GM12875 (cell line): ENCODE measurements at regions not wholly inside any gene's neighbourhood (a gene's known extent, or its start where the extent isn't known, plus 50 kb on each side); places are given as distances from the start of the nearest gene placed in this dataset.

Source experiments
- H3K4me3 ChIP-seq: one replicate; pipeline ENCODE4 v1.5.1; 2011; ENCODE audit warnings: low read depth, low read length, control low read depth
- TF ChIP-seq, protein P1 (sequence below): IDR thresholded peaks from 2 replicates; pipeline ENCODE4 v1.5.1; 2011; ENCODE audit warnings: low read depth, mild to moderate bottlenecking, control low read depth, inconsistent platforms, low read length, moderate library complexity, borderline replicate concordance; ENCODE audit not compliant: insufficient read depth

DNA sequence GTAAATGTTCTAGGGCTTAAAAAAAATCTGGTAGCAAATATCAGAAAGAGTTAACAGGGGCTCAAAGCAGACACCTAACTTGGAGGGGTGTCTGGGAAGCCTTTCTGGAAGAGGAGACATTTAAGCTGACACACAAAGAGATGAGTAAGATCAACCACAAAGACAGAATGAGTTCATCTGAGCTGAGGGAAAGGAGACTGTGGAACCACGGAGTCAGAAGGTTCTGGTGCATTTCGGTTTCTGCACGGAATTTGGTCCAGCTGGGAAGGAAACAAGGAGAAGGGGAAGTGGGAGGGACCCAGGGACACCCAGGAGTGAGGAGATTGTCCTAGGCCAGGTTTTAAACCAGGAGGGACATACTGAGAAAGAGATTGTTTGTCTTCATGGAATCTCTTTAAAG is 161.1 kb downstream of the PHETA1 start:
- TF ChIP-seq, protein P1, sequence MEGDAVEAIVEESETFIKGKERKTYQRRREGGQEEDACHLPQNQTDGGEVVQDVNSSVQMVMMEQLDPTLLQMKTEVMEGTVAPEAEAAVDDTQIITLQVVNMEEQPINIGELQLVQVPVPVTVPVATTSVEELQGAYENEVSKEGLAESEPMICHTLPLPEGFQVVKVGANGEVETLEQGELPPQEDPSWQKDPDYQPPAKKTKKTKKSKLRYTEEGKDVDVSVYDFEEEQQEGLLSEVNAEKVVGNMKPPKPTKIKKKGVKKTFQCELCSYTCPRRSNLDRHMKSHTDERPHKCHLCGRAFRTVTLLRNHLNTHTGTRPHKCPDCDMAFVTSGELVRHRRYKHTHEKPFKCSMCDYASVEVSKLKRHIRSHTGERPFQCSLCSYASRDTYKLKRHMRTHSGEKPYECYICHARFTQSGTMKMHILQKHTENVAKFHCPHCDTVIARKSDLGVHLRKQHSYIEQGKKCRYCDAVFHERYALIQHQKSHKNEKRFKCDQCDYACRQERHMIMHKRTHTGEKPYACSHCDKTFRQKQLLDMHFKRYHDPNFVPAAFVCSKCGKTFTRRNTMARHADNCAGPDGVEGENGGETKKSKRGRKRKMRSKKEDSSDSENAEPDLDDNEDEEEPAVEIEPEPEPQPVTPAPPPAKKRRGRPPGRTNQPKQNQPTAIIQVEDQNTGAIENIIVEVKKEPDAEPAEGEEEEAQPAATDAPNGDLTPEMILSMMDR = no peak
- no peak overlapping the region for H3K4me3 ChIP-seq

DNA sequence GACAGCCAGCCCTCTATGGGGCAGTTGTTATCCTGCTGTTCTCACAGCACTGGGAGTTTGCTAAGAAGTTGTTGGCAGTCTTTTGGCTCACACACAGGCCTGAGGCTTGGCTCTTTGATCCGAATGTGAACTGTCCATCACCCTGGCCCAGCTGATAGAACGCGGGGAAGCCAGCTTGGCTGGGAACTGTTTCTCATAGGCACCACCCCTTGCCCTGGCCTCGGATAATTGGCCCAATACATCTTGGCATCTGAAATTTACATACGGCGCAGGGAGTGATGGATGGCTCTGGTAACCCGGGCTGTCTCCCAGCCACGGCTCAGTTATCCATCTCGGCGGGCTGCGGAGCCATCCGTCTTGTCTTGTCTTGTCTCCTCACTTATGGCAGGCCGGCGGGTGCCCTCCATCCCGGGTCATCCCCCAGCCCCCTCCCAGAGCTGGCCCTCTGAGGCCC is 164.1 kb downstream of the PHETA1 start:
- H3K4me3 ChIP-seq = no peak overlapping the region
- TF ChIP-seq, protein P1 = no peak

DNA sequence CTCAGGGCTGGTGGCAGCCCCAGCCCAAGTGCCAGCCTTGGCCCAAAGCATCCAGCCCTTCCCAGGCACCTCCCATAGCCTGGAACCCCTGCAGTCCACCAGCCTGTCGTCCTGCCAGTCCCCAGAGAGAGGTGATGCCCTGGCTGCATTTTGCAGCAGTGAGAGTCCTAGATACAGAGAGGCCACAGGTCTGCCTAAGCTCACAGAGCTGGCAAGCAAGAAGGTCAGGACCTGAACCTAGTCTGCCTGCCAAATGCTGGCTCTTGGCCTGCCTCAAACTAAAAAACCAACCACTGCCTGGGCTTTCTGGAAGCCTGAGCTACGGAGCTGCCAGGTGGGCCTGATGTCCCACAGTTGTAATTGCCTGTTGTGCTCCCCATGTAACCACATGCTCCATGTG is 164.9 kb downstream of the PHETA1 start:
- H3K4me3 ChIP-seq = no peak overlapping the region

DNA sequence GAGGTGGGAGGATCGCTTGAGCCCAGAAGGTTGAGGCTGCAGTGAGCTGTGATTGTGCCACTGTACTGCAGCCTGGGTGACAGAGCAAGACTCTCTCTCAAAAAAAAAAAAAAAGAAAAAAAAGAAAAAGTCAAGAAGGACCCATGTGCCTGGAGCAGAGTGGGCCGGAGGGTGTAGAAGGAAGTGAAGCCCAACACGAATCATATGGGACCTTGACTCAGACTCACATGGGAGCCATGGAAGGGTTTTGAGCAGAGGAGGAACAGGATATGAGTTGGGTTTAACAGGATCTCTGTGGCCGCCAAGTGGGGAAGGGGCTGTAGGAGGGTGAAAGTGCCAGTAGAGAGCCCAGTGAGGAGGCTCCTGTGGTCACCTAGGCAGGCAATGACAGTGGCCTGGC is 165.4 kb downstream of the PHETA1 start:
- TF ChIP-seq, protein P1 = no peak
- H3K4me3 ChIP-seq = no peak overlapping the region

More for the DNA sequence above, 164.9 kb downstream of the PHETA1 start:
- TF ChIP-seq, protein P1 = no peak

DNA sequence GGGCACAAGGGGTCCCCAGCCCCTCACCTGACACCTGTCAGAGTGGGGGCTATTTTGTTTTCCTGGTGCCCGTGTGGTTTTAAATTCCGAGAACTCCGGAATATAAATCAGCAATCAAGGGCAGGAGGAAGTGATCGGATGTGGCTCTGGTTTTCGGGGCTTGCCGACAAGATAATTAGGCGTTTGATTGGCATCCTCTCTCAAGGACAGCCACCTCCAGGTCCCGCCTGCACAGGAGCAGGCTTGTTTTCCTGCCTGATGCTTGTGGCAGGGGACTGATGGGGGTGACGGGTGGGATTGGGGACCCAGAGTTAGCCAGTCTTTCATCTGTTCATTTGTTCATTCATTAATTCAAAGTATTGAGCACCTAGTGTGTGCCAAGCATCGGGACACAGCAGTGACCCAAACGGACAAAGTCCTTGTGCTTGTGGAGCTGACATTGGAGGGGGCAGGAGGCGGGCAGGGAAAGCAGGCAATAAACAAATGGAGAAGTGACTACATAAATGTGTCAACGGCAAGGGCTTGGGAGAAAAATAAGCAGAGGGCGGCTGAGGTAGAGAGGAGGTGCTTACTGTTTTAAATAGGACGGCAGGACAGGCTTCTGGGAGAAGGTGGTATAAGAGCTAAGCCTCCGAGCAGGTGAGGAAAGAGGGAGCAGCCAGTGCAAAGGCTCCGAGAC is 166.5 kb downstream of the PHETA1 start:
- H3K4me3 ChIP-seq = no peak overlapping the region
- TF ChIP-seq, protein P1 = no peak

DNA sequence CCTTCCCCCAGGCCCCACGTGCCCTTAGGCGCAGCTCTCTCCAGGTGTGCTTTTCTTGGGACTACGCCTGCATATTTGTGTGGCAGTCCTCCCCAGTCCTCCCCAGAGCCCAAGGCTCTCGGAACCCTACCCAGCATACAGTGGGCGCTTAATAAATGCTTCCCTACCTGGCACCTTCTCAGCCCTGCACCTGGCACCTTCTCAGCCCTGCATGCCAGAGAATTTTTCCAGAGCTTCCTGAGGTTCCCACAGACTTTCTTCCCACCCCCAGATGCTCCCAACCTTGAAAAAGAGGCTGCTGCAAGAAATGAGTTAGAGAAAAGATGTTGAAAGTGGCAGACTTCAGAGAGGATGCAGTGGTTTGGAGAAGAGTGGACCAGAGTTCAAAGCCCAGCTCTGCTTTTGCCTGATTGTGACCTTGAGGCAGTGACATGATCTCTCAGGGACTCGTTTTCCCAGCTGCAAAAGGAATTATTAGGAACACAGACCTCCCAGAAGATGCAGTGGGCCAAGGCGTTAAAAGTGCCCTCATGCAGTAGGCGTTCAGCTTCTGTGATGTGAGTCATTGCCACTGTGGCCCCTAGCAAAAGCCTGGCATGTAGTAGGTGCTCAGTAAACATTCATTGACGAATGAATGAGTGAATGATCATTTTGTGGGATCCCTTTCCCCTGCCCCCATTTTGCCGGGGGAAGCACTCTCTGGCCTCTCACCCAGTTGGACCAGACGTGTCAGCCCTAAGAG is 167.2 kb downstream of the PHETA1 start:
- H3K4me3 ChIP-seq = no peak overlapping the region
- TF ChIP-seq, protein P1 = no peak

DNA sequence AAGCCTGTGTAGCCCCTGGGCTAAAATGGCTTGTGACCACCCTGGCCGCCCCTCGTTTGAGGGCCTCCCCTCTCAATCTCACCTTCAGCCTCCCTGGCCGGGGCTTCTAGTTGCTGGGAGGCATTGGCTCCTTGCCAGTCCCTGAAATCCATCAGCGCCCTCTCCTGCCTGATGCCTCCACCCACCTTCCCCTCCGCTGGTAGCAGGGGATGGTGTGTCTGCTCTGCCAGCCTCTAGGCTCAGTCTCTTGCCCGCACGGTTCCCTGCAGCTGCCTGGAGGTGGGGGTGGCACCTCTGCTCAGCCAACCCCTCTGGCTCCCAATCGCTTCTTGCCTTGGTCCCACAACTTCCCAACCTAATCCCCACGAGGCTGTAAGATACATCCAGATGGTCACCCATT is 167.9 kb downstream of the PHETA1 start:
- no peak overlapping the region for H3K4me3 ChIP-seq
- TF ChIP-seq, protein P1 = no peak
